HG03139 (cell line): ENCODE measurements at regions not wholly inside any gene's neighbourhood (a gene's known extent, or its start where the extent isn't known, plus 50 kb on each side); places are given as distances from the start of the nearest gene placed in this dataset.
"Not testable (repeated sequence)": the region's sequence is repeated elsewhere in the genome, so short reads cannot be mapped to it uniquely, and the experiment has no call there.

ENCODE experiments used
- ATAC-seq: cut with Tn5 transposase; IDR thresholded peaks from one replicate; pipeline ENCODE4 v1.9.1; 2021; ENCODE audit not compliant: unreplicated experiment

DNA sequence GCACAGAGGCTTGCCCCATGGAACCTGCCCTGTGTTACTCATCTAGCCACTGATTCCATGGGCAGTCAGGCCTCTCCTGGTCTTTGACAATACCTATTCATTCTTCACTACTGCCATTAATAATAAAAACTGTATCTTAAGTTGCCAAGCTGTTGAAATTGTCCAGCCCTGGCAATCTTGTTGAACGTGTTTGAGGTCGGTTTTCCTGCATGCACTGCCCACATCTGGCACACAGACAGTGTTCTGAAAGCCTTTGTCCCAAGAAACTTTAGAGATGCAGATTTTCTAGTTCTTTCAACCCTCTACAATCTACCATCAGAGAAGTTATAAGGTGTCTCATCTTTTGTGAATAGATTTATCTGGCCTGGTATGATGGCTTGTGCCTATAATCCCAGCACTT lies 567.2 kb upstream of the NECTIN3 start:
- no peak for ATAC-seq

DNA sequence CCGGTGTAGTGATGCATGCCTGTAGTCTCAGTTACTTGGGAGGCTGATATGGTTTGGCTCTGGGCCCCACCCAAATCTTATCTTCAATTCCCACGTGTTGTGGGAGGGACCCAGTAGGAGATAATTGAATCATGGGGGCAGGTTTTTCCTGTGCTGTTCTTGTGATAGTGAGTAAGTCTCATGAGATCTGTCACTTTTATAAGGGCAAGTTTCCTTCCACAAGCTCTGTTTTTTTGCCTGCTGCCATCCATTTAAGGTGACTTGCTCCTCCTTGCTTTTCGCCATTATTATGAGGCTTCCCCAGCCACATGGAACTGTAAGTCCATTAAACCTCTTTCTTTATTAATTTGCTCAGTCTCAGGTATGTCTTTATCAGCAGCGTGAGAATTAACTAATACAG lies 566.7 kb upstream of the NECTIN3 start:
- no peak for ATAC-seq

DNA sequence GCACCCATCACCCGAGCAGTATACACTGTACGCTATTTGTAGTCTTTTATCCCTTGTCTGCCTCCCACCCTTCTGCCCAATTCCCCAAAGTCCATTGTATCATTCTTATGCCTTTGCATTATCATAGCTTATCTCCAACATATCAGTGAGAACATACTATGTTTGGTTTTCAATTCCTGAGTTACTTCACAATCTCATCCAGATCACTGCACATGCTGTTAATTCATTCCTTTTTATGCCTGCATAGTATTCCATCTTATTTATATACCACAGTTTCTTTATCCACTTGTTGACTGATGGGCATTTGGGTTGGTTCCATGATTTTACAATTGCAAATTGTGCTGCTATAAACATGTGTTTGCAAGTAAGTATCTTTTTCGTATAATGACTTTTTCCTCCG lies 564.7 kb upstream of the NECTIN3 start:
- ATAC-seq = no peak

DNA sequence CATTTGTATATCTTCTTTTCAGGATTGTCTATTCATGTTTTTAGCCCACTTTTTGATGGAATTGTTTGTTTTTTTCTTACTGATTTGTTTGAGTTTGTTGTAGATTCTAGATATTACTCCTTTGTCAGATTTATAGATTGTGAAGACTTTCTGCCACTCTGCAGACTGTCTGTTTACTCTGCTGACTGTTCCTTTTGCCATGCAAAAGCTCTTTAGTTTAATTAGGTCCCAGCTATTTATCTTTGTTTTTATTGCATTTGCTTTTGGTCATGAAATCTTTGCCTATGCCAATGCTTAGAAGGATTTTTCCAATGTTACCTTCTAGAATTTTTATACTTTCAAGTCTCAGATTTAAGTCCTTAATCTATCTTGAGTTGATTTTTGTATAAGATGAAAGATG lies 564.0 kb upstream of the NECTIN3 start:
- not testable (repeated sequence) for ATAC-seq

DNA sequence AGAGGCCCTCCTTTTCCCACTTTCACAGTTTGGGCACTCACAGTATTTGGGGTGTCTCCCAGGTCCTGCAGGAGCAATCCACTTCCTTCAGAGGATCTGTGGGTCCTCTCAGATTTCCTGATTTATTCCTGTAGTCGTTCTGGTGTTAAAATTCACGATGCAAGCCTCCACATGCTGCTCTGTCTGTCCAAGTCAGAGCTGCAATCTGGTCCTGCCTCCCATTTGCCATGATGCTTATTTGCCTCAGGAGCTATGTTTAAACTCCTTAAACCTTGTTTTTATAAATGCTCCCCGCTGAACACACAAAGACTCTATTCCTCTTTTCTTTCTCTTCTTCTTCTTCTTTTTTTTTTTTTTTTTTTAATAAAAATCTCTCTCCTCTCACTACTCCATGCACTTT lies 558.7 kb upstream of the NECTIN3 start:
- no peak for ATAC-seq

DNA sequence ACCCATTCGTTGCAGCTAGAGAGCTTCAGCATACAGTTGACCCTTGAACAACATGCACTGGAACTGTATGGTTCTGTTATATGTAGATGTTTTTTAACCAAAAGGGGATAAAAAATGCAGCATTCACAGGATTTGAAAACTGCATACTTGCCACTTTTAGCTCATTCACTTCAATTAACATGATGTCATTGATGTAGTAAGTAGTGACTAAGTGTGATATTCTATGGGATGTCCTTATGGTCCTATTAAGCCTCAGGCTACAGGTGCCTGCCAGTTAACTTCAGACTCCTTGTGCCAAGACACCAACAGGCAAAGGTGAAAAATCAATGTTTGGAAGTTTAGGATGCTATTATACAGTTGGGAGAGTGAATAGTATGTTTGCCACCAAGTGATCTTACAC lies 553.6 kb upstream of the NECTIN3 start:
- ATAC-seq = no peak

DNA sequence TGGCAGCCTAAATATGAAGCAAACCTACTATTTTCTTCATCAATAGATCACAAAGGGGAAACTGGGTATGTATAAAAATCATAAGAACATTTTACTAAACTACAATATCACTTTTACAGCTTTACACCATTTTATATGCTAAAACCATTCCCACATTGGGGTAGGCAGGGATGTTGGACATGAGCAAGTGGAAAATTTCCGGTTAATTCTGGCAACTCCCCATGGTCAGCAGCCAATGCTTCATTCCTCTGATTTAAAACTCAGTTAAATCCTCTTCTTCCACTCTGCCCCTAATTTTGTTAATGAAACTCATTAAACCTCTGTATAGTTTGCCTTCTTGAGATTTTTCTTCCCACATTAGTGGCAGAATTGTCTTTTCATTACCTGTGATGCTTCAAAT lies 552.5 kb upstream of the NECTIN3 start:
- no peak for ATAC-seq

DNA sequence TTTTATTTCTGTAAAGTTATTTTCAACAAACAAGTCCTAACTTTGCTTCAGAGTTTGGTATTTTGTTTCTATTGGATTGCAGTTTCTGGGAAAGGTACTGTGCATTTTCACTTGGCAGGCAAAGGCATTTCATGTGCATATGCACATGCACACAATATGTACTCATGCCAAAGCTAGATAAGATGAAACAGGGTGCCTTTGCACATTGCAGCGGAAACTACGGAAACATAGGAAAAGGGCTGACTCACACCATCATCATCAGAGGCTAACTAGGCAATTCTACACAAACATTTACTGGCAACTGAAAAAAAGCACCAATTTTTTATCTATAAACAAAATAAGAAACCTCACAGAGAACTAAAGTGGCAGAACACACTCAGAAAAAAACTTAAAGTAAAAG lies 550.6 kb upstream of the NECTIN3 start:
- ATAC-seq = no peak

DNA sequence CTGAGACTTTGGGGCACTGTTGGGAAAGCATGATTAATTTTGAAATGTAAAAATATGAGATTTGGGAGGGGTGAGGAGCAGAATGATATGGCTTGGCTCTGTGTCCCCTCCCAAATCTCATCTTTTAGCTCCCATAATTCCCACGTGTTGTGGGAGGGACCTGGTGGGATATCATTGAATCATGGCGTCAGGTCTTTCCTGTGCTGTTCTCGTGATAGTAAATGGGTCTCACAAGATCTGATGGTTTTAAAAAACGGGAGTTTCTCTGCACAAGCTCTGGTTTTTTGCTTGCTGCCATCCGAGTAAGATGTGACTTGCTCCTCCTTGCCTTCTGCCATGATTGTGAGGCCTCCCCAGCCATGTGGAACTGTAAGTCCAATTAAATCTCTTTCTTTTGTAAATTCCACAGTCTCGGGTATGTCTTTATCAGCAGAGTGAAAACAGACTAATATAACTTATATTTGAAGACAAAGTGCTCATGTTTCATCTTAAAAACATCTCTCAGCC lies 546.0 kb upstream of the NECTIN3 start:
- not testable (repeated sequence) for ATAC-seq

DNA sequence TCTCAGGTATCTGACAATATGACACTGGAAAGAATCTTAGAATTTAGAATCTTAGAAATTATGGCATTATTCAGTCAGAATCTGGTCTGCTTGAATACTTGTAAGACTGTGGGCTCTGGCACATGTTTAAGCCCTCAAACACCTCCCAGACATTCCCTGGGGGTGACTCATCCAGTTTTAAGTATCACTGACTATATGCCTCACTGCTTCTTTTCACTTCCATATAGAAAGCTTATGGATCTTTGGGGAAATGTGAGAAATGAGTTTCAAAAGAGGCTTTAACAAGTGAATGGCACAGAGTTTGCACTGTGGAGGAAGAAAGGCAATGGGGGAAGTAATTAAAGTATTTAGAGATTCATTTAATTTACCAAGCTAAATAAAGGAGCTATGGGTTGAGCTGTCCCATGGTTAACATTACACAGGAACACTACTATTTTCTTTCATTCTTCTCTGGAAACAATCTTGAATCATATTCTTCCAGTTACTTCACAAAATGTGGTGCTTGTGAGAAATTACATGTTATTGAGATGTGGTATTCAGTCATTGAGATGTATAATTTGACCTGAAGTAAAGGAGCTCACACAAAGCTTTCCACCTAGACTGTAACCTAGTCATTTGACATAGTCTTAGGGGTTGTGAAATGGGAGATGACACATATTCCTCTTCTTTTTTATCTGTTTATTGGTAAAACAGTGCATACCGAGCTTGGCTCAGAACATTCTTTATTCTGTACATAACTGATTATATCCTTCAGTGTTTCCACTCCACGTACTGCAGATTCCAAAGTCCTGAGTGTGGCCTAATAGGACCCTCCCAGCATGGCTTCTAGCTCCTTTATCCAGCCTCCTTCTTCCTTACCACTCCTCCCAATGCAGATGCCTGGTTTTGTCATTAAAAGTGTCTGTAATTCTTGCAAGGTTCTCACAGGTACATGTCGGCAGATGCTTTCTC lies 544.6 kb upstream of the NECTIN3 start:
- ATAC-seq = no peak

DNA sequence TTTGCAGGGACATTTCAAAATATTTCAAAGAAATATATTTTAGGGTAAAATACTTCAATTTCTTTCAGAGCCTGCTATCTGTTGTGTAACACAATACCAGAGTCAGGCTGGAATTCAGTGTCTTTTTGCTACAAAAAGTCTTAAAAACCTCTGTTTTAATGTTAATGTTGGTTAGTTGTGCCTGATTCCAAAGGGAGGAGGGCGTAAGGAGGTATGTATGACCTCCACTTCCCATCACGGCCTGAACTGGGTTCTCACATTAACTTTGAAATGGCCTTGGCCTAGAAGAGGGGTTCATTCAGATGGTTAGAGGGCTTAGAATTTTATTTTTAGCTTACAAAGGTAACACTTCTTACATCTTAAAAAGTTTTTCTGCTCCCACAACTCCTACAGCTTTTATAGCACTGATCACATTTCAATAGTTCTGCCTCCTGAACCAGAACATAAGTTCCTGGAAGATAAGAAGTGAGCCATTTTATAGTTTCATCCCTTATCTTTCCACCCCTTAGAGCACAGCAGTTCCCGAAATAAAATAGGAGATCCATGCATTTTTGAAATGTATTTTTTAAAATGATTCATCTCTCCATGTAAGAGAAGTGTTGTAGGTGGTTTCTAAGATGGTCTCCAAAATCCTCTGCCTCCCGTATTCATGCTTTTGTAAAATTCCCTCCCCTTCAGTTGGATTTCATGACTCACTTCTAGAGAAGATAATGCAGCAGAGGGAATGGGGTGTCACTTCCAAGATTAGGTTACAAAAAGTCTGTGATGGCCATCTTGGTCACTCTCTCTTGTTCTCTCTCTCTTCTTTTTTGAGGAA lies 543.1 kb upstream of the NECTIN3 start:
- ATAC-seq = no peak

DNA sequence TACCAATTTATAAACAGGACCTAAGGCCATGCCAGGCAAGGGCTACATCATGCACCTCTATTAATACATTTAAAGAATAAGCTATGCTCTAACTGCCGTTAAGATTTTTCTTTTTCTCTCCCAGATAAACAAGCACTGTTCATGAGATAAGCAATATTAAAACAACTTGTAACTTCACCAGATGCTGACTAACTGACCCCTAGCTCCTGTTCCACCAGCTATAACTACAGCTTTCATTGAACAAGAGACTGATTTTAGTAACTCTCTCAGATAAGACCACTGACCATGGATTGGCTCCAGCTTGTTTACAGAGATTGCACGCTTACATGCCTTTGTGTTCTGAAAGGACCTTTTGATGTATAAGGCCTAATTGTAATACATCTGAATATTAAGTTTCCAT lies 540.7 kb upstream of the NECTIN3 start:
- ATAC-seq = no peak

DNA sequence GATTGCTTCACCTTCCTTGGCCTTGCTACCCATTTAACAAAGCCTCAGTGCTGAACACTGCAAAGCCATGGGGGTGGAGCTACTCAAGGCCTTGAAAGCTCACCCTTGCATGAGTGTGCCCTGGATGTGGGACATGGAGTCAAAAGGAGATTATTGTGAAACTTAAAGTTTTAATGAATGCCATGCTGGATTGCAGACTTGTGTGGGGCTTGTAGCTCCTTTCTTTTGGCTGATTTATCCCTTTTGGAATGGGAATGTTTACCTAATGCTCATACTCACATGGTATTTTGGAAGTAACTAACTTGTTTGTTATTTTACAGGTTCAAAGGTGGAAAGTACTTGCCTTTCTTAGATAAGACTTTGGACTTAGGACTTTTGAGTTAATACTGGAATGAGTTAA lies 538.5 kb upstream of the NECTIN3 start:
- no peak for ATAC-seq

DNA sequence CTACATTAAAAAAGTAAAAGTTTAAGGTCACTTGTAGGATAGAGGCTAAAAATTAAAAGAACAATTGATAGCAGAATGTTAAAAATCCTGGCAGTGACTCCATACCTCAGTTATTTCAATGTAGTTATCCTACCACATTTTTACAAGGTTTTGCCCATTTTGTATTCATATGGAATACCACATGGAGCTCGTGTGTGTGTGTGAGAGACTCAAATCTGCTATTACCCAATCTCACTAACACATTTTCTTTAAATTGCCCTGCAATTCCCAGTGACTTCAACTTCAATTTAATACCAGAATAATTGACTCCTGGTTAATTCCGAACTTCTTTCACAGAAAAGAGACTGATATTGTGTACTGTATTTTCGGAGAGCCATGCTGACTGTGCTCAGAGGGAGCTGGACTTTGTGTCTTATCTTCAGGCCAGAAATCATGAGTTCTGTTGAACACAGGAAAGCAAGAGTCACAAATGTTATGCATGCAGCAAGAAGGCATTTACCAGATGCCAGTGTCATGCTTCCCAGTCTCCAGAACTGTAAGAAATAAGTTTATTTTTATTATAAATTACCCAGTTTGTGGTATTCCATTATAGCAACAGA lies 529.0 kb upstream of the NECTIN3 start:
- ATAC-seq = no peak

DNA sequence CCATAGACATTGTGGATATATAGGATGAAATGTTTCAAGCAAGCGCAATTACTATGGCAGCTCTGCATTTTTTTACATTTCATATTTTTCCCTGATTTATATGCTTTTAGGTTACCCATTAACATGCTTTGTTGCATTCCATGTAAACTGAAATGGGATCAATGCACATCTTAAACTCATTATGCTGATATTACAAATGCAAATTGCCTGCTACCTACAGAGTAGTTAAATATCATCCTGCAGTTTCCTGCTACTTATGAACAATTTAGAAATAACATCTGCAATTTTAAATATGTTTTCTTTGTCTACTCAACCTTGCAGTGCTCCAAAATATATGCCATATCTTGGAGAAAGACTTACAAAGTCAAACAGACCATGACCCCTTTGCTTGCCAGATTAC lies 526.9 kb upstream of the NECTIN3 start:
- ATAC-seq = no peak

DNA sequence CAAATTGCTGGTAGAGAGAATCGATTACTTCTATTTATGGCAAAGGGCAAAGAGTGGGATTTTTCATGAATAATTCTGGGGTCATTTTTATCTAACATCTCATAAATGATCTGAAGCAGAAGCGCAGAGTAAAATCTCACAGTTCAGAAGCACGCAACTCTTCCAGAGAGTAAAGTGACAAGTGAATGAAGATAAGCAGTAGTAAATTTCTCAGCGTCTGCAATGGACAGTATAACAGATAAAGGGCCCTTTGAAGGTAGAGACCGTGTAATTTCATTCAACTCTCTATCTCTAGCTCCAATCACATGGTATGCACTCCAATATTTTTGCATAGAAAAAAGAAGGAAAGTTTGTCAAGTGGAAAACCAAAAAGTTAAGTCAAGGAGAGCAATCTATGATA lies 521.1 kb upstream of the NECTIN3 start:
- no peak for ATAC-seq

DNA sequence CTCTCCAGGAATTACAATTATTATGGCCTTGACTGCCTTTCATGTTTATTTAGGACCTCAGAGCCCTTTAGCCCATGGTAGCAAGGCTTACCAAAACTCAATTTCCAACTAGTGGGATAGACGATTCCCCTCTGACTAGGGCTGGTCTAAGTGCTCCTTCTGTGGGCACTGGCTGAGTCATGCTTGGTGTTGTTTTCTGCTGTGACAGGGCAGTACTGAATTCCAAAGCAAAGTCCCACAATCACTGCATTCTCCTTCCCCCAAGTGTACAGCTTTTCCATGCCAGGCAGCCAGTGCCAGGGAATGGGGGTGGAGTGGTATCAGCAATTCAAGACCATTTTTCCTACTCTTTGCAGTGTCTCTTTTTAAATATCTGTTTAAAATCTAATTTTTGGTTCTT lies 509.0 kb upstream of the NECTIN3 start:
- no peak for ATAC-seq

DNA sequence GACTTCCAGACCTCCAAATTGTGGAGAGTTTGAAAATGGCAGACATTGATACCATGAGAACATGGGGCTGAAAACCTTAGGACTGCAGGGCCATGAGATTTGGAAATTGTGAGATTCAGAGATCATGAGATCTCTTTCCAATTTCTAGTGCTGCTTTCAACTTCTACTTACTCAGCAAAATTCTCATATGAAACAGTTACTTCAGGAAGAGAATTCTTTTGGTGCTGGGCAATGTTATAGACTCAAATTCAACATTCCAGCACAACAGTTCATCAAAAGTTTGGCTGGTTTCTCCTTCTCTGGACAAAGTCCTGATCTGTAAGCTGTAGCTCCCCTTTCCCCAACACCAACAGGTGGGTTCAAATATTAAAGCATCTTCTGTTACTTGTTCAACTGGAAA lies 506.9 kb upstream of the NECTIN3 start:
- ATAC-seq = no peak

DNA sequence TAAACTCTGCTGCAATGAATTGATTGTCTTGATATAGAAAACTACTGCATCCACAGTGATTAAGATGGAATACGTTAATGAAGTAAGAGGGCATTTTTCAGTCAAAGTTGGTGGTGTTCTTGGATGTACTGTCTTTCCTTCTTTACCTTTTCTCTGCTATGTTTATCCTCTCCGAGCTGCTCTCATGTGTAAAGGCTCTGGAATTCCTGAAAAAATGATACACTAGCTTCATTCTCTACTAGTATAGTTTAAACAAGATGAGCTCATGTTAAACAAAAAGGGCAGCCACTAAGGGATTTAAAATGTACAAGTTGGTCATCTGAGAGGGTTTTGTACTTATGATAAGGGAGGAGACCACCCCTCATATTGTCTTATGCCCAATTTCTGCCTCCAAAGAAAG lies 504.6 kb upstream of the NECTIN3 start:
- no peak for ATAC-seq

DNA sequence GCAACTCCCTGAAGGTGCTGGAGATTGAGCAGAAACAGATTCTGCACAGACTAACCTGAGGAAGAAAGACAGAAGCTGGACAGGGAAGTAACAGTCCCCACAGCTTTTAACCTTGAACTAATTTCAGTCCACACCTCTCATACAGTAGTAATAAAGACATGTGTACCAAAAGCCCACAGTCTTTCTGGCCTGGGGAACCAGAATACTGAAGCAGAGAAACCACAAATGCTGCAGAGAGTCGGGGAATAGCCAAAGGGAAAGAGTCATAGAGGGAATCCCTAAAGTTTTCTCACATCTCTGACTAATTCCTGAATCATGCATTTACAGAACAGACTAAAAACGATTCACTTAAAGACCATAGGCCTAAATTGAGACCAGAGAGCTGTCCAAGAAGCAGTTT lies 503.4 kb upstream of the NECTIN3 start:
- no peak for ATAC-seq

DNA sequence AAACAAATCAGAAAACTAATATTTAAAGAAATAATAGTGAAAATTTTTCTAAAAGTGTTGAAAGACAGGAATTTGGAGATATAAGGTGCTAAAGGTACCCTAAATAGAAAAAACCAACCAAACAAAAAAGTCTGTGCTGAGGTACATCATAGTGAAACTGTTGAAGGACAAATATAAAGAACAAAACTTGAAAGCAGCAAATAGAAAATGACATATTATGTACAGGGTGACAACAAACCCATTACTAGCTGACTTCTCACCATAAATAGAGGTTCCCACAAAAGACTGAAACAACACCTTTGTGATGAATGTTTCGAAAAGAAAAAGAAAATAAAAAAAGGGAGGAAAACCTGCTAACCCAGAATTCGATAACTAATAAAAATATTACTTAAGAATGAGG lies 502.5 kb upstream of the NECTIN3 start:
- no peak for ATAC-seq

DNA sequence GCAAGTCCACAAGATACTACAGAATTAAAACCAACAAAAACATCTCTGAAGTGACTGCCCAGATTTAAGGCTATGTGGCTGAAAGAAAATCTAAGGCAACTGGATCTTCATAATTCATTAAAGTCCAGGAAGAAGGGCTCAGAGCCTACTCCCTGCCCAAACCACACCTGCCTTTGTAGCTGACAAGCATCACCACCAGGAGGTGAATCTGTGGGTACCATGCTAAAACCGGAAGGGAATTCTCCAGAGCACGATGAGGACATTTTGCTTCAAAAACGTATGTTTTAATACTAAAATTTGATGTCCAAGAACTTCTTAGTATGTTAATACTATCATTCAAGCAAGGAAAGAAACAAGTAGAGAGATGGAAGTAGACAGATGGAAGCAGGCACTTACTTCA lies 495.9 kb upstream of the NECTIN3 start:
- ATAC-seq = no peak
